ENCODE measurements at regions not wholly inside any gene's neighbourhood (a gene's known extent, or its start where the extent isn't known, plus 50 kb on each side); places are given as distances from the start of the nearest gene placed in this dataset.

DNA sequence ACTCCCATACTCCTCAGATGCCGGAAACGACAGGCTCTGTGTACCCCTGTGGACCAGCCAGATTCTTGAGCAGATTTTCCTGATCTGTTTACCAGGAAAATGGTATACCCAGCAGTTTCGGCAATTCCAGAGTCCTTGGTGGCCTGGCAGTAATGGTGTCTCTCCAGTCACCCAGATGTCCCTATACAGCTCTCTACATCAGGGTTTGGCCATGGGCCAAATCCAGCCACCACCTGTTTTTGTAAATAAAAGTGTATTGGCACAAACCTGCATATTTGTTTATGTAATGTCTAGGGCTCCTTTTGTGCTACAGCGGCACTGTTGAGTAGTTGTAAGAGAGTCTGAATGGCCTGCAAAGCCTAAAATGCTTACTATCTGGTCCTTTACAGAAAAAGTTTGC lies 491.3 kb downstream of the RPS24 start:
- TF ChIP-seq, protein P1, sequence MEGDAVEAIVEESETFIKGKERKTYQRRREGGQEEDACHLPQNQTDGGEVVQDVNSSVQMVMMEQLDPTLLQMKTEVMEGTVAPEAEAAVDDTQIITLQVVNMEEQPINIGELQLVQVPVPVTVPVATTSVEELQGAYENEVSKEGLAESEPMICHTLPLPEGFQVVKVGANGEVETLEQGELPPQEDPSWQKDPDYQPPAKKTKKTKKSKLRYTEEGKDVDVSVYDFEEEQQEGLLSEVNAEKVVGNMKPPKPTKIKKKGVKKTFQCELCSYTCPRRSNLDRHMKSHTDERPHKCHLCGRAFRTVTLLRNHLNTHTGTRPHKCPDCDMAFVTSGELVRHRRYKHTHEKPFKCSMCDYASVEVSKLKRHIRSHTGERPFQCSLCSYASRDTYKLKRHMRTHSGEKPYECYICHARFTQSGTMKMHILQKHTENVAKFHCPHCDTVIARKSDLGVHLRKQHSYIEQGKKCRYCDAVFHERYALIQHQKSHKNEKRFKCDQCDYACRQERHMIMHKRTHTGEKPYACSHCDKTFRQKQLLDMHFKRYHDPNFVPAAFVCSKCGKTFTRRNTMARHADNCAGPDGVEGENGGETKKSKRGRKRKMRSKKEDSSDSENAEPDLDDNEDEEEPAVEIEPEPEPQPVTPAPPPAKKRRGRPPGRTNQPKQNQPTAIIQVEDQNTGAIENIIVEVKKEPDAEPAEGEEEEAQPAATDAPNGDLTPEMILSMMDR (IDR thresholded peaks at IDR 0.05 in 4 of 5, conservative IDR thresholded peaks at IDR 0.05 in 1 of 5): no peak
- no peak for TF ChIP-seq POLR2A (IDR thresholded peaks at IDR 0.05)

Measured in gastrocnemius medialis (tissue), 4 donors.